GM23248 (cell line): ENCODE measurements at regions not wholly inside any gene's neighbourhood (a gene's known extent, or its start where the extent isn't known, plus 50 kb on each side); places are given as distances from the start of the nearest gene placed in this dataset.

Experiments
- DNase-seq: peaks from one replicate; pipeline ENCODE4 v3.0.0-alpha.2; 2015
- H2AFZ ChIP-seq: fragments of 200-600 bp; sonication (generic); 2 replicates; pipeline ENCODE4 v1.6.1; 2016; ENCODE audit warnings: antibody characterized with exemption
- H3F3A ChIP-seq: fragments of 200-600 bp; sonication (generic); 2 replicates; pipeline ENCODE4 v1.6.1; 2016; ENCODE audit warnings: mild to moderate bottlenecking, antibody characterized with exemption, mixed run types; ENCODE audit not compliant: insufficient read depth
- H3K27ac ChIP-seq: fragments of 200-600 bp; sonication (generic); 2 replicates; pipeline ENCODE4 v1.5.1; 2016; ENCODE audit warnings: mild to moderate bottlenecking
- H3K27me3 ChIP-seq: fragments of 200-600 bp; sonication (generic); replicated peaks from 2 replicates; pipeline ENCODE4 v1.6.1; 2016; ENCODE audit warnings: mild to moderate bottlenecking; ENCODE audit not compliant: insufficient read depth
- H3K36me3 ChIP-seq: fragments of 200-600 bp; sonication (generic); 2 replicates; pipeline ENCODE4 v1.6.1; 2016; ENCODE audit warnings: low read depth, mild to moderate bottlenecking
- H3K4me1 ChIP-seq: fragments of 200-600 bp; sonication (generic); 2 replicates; pipeline ENCODE4 v1.6.1; 2016; ENCODE audit warnings: mild to moderate bottlenecking; ENCODE audit not compliant: insufficient read depth
- H3K4me2 ChIP-seq: fragments of 200-600 bp; sonication (generic); one replicate; pipeline ENCODE4 v1.6.1; 2016; ENCODE audit warnings: mild to moderate bottlenecking; ENCODE audit not compliant: unreplicated experiment
- H3K4me3 ChIP-seq: fragments of 200-600 bp; sonication (generic); 2 replicates; pipeline ENCODE4 v1.5.1; 2016; ENCODE audit warnings: mild to moderate bottlenecking
- H3K79me2 ChIP-seq: fragments of 200-600 bp; sonication (generic); 2 replicates; pipeline ENCODE4 v1.6.1; 2016; ENCODE audit warnings: mild to moderate bottlenecking; ENCODE audit not compliant: insufficient read depth
- H3K9ac ChIP-seq: fragments of 200-600 bp; sonication (generic); 2 replicates; pipeline ENCODE4 v1.6.1; 2016; ENCODE audit warnings: mild to moderate bottlenecking
- H3K9me2 ChIP-seq: fragments of 200-600 bp; sonication (generic); 2 replicates; pipeline ENCODE4 v1.6.1; 2016; ENCODE audit warnings: mixed run types, mild to moderate bottlenecking, moderate library complexity; ENCODE audit not compliant: insufficient read depth
- H3K9me3 ChIP-seq: fragments of 200-600 bp; sonication (generic); one replicate; pipeline ENCODE4 v1.6.1; 2017; ENCODE audit warnings: low read depth
- H4K20me1 ChIP-seq: fragments of 200-600 bp; sonication (generic); 2 replicates; pipeline ENCODE4 v1.6.0; 2016; ENCODE audit not compliant: insufficient read depth
- EZH2 ChIP-seq: fragments of 200-600 bp; sonication (generic); IDR thresholded peaks from 2 replicates; pipeline ENCODE4 v1.6.1; 2018; ENCODE audit warnings: antibody characterized with exemption, mild to moderate bottlenecking; ENCODE audit not compliant: insufficient read depth, poor library complexity, severe bottlenecking
- EZH2phosphoT487 ChIP-seq: fragments of 200-600 bp; sonication (generic); IDR thresholded peaks from 2 replicates; pipeline ENCODE4 v1.6.1; 2018; ENCODE audit warnings: antibody characterized with exemption, moderate library complexity, mild to moderate bottlenecking, low read depth; ENCODE audit not compliant: insufficient read depth
- WGBS, 2 experiments: methylation state at CpG; one replicate each; pipeline ENCODE4 v1.1.6; 2015 to 2017; ENCODE audit warnings: low lambda C conversion rate in 2 of 2, low coverage in 1 of 2; ENCODE audit errors: missing lambda C conversion rate in 2 of 2; 5-methylcytosine and 5-hydroxymethylcytosine counted together
- in situ Hi-C: fragments of 300-500 bp; cut with MboI; formaldehyde crosslinking; loops from 2 replicates; pipeline ENCODE4 v1.15.0; 2020

GRCh38 chr14:66139432-66139831 lies 346.7 kb upstream of the CCDC196 start:
- Histone ChIP-seq H3K36me3 (no peaks in the 10 kb centered on the region), H3F3A (no peaks in the 10 kb centered on the region), H3K79me2 (no peaks in the 10 kb centered on the region), H2AFZ (no peak overlapping the region), H3K9me3 (no peaks in the 10 kb centered on the region), H4K20me1 (no peaks in the 10 kb centered on the region), H3K4me1 (no peaks in the 10 kb centered on the region), H3K9me2 (no peaks in the 10 kb centered on the region), H3K4me2 (no peak overlapping the region), H3K27me3 (peaks cover 7% of the 10 kb centered on the region), H3K27ac (no peak overlapping the region), H3K9ac (no peak overlapping the region), H3K4me3 (no peak overlapping the region)
- TF ChIP-seq EZH2phosphoT487 (no peak), EZH2 (no peak)
- DNase-seq, result no peak
- in situ Hi-C loops, result no loop called here

GRCh38 chr14:66140213-66140918 lies 345.8 kb upstream of the CCDC196 start:
- no peaks in the 10 kb centered on the region for H3F3A ChIP-seq
- no peak overlapping the region for H3K4me3 ChIP-seq
- in situ Hi-C loops, result no loop called here
- peaks cover 7% of the 10 kb centered on the region for H3K27me3 ChIP-seq
- H3K9me2 ChIP-seq, result no peaks in the 10 kb centered on the region
- H3K4me2 ChIP-seq, result no peak overlapping the region
- H3K9me3 ChIP-seq, result no peaks in the 10 kb centered on the region
- H3K9ac ChIP-seq, result no peak overlapping the region
- TF ChIP-seq EZH2phosphoT487, result no peak
- no peak for TF ChIP-seq EZH2
- no peak for DNase-seq
- no peak overlapping the region for H3K27ac ChIP-seq
- H3K79me2 ChIP-seq, result no peaks in the 10 kb centered on the region
- H2AFZ ChIP-seq, result no peak overlapping the region
- no peaks in the 10 kb centered on the region for H3K4me1 ChIP-seq
- WGBS, 2 experiments, result 31 to 33% methylated on average over 6 of the region's 6 CpGs
- no peaks in the 10 kb centered on the region for H3K36me3 ChIP-seq
- no peaks in the 10 kb centered on the region for H4K20me1 ChIP-seq

DNA sequence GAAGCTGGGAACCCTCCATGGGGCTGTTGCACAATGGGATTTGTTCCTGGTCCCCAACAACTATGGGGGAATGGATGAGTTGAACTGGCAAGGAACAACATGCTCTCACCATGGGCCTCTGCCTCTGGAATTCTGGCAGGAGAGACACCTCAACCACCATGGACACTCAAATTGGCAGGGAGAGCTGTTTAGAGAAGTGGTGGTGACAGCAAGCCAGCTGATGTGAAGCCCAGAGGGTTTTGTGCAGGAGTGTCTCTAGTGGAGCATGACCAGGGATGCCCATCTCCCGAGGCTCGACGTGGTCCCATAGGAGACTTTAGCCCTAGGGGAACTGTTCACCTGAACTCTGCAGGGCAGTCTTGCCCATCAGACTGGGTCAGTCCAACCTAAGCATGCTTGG lies 345.2 kb upstream of the CCDC196 start:
- H3K27ac ChIP-seq, result no peak overlapping the region
- no peak overlapping the region for H3K4me3 ChIP-seq
- no peak for TF ChIP-seq EZH2
- peaks cover 7% of the 10 kb centered on the region for H3K27me3 ChIP-seq
- no peaks in the 10 kb centered on the region for H3F3A ChIP-seq
- H3K9me3 ChIP-seq, result no peaks in the 10 kb centered on the region
- no peaks in the 10 kb centered on the region for H3K4me1 ChIP-seq
- H3K9ac ChIP-seq, result no peak overlapping the region
- no peaks in the 10 kb centered on the region for H3K9me2 ChIP-seq
- no peak overlapping the region for H3K4me2 ChIP-seq
- DNase-seq, result no peak
- H3K79me2 ChIP-seq, result no peaks in the 10 kb centered on the region
- 50% methylated on average over 3 of the region's 3 CpGs; no CpG with 5 or more reads in 1 of the 2 experiments for WGBS, 2 experiments
- no peaks in the 10 kb centered on the region for H3K36me3 ChIP-seq
- in situ Hi-C loops, result no loop called here
- no peak overlapping the region for H2AFZ ChIP-seq
- no peaks in the 10 kb centered on the region for H4K20me1 ChIP-seq

DNA sequence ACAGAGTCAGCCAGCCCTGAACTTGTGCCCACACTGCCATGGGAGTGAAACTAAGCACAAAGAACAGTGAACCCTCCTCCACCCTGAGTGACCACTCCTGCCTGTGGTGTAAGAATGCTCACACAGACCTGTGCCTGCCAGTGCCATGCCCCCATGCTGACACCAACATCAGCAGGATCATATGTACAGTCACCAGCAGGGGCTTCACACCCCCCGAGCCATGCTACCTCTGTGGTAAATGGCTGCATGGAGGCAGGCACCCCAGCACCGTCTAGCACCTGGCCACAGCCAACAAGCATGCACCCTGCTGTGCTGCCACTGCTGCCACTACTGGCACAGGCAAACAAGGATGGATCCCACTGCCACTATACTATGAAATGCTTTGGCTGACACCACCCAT lies 344.4 kb upstream of the CCDC196 start:
- H3K4me3 ChIP-seq, result no peak overlapping the region
- no peak for DNase-seq
- H3F3A ChIP-seq, result no peaks in the 10 kb centered on the region
- no peaks in the 10 kb centered on the region for H4K20me1 ChIP-seq
- H3K9me2 ChIP-seq, result no peaks in the 10 kb centered on the region
- no peaks in the 10 kb centered on the region for H3K4me1 ChIP-seq
- H3K79me2 ChIP-seq, result no peaks in the 10 kb centered on the region
- H3K4me2 ChIP-seq, result no peak overlapping the region
- no peak overlapping the region for H3K9ac ChIP-seq
- TF ChIP-seq EZH2phosphoT487, result no peak
- TF ChIP-seq EZH2, result no peak
- H3K36me3 ChIP-seq, result no peaks in the 10 kb centered on the region
- no peak overlapping the region for H2AFZ ChIP-seq
- 11 to 12% methylated on average over 2 of the region's 2 CpGs for WGBS, 2 experiments
- H3K9me3 ChIP-seq, result no peaks in the 10 kb centered on the region
- H3K27me3 ChIP-seq, result peaks cover 2% of the 10 kb centered on the region; the same call in 1 of the 2 replicates
- in situ Hi-C loops, result no loop called here
- H3K27ac ChIP-seq, result no peak overlapping the region
